CD4-positive, alpha-beta T cell treated with Interleukin-4 for 1 hour (primary cell): ENCODE measurements at regions not wholly inside any gene's neighbourhood (a gene's known extent, or its start where the extent isn't known, plus 50 kb on each side); places are given as distances from the start of the nearest gene placed in this dataset.

Experiments
- DNase-seq, 2 donors: peaks; one replicate each; pipeline ENCODE4 v3.0.0-alpha.2; 2020 to 2022

DNA sequence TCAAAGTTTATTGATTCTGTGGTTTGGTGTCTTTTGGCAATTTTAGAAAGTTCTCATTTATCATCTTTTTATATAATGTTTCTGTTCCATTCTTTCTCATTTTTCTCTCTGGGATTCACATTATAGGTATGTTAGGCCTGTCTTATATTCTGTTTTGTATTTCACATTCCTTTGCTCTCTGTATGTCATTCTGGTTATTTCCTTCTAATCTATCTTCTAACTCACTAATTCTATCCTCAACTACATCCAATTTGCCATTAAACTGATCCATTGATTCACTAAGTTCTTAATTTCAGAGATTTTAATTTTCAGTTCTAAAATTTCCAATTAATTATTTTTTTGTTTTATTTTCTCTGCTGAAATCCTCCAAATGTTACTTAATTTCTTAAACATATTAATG is 234.8 kb downstream of the FOXD2 start:
- DNase-seq = no peak

DNA sequence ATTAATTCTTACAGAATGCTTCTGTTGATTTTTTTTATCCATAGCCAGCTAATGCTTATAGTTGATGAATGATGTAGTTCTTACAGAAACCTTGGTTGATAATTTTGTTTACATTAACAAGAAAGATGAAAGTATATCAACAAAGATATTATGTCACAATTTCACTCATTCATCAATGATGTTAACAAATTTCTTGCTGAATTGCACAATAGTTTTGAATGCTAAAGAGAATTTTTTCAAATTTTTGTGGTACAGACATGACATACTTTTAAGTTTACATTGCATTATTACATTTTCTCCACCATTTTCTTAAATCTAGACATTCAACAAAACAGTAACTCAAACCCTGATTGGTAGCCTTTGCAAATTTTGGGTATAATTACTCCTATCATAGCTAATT is 236.3 kb downstream of the FOXD2 start:
- no peak for DNase-seq

DNA sequence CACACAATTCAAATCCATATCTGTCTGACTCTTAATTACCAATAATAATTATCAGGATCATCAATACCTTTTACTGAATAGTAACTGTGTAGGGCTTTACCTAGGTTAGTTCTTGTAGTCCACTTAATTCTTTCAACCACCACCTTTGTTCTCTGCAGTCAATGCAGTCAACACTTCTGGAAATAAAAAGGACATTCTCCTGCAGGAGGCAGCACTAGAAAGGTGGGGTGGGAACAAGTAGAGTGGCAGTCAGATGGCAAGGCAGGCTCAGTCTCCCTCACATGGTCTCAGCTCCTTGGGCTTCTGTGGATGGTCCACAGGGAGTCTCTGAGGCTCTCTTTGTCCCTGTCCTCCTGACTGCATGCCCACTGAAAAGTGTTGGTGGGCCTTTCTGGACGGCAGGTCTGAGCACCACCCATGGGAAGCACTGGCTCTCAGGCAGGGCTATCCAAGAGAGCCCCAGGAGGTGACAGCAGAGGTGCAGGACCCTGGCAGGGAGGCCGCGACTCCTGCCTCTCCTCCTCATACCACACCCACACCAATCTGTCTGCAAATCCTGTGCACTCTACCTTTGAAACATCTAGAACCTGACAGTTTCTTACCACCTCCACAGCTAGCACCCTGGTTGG is 237.3 kb downstream of the FOXD2 start:
- no peak for DNase-seq

- no peak for DNase-seq
Measured at GRCh38 chr1:47675721-47676120, 237.9 kb downstream of the FOXD2 start.

- DNase-seq = no peak
Measured at GRCh38 chr1:47676311-47677054, 238.6 kb downstream of the FOXD2 start.

- no peak for DNase-seq
Measured at GRCh38 chr1:47677241-47677940, 239.5 kb downstream of the FOXD2 start.

GRCh38 chr1:47678464-47678980 is 240.7 kb downstream of the FOXD2 start:
- DNase-seq = no peak

- DNase-seq = no peak
Measured at GRCh38 chr1:47679301-47679791, 241.5 kb downstream of the FOXD2 start.

GRCh38 chr1:47679826-47680225 is 242.0 kb downstream of the FOXD2 start:
- DNase-seq = no peak

DNA sequence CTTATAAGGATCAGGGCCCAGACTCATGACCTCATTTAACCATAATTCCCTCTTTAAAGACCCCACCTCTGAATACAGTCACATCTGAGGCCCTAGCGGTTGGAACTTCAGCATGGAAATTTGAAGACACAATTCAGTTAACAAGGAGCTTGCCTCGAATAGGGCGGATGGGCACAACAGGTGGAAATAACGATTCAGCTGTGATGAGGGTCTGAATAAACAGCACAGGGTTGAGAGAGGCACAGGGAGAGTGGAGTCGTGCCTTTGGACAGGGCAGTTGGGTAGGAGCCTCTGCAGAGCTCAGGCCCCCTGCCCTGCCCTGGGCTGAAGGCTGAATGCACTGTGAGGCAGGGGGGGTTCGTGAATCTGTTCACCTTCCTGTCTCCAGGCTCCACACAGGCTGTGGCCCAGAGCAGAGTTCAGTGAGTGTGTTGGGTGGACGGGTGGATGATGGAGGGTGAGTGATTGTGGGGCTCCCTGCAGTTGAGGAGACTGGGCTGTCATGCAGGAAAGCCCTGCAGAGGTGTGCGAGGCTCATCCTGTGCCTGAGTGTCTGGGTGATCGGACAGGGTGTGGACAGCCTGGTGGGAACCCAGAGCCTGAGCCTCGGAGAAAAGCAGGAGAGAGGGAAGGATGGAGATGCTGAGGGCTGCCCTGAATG is 243.1 kb downstream of the FOXD2 start:
- no peak for DNase-seq

- no peak for DNase-seq
Measured at GRCh38 chr1:47681735-47682134, 243.9 kb downstream of the FOXD2 start.

GRCh38 chr1:47682198-47682597 is 244.4 kb downstream of the FOXD2 start:
- DNase-seq = no peak

- no peak for DNase-seq
Measured at GRCh38 chr1:47682786-47683350, 245.0 kb downstream of the FOXD2 start.

GRCh38 chr1:47683401-47683800 is 245.6 kb downstream of the FOXD2 start:
- DNase-seq = no peak

GRCh38 chr1:47684518-47684917 is 246.7 kb downstream of the FOXD2 start:
- no peak for DNase-seq

- DNase-seq = no peak
Measured at GRCh38 chr1:47684964-47685762, 247.3 kb downstream of the FOXD2 start.

DNA sequence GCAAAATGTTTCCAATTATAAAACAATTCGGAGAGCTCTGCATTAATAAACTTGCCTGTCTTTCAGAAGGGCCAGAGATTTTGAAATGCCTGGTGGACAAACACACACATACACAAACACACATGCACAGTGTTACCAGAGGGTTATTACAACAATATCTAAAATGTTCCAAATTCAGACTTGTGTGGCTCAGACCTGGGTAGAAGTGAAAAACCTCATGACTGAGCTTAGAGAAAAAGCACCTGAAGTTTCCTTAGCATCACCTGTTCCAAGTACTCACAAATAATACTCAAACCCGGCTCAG is 247.9 kb downstream of the FOXD2 start:
- no peak for DNase-seq

GRCh38 chr1:47686731-47687630 is 249.1 kb downstream of the FOXD2 start:
- DNase-seq = no peak

DNA sequence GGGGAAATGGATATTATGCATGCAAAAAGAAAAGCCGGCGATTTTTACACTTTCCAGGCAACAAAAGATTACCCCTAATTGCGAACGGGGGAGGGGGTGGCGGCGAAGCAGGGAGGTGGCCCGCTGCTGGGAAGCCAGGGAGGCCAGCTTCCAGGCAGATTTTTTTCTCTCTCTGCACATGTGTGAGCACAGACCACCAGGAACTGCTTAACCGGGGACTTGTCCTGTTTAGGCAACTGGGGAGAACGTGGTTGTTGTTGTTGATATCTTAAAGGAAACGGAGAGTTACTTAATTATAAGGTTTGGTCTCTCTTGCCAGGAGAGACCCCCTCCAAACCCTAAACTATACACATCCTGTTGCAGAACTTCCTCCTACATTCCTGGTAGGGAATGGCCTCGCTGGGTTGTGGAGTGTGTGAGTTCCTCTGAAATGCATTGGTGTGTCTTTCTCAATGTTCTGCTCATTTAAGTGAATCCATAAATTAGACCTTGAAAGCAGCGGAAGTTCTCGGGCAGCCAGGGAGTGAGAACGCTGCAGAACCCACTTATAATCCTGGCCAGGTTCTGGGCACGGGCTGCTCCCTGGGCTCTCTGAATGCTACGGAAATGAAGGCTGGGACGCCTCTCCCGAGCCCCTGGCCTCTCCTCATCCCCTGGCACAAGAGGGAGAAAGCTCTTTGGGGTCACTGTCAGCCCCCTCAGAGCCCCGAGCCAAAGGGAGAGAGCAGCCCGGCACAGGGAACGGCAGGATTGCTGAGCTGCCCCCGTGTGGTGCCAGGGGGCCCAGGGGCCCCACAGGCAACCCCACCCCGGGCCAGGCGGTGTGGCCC is 250.0 kb downstream of the FOXD2 start:
- DNase-seq = no peak
